ENCODE measurements at regions not wholly inside any gene's neighbourhood (a gene's known extent, or its start where the extent isn't known, plus 50 kb on each side); places are given as distances from the start of the nearest gene placed in this dataset.

- H3K27ac ChIP-seq (ENCODE audit: low read depth in 1 of 2, low read length in 1 of 2), result peak overlapping the region in 1 of 2 donors; percentile 31
These were observed 216.0 kb upstream of the KLF14 start for GRCh38 chr7:130950054-130950453.

DNA sequence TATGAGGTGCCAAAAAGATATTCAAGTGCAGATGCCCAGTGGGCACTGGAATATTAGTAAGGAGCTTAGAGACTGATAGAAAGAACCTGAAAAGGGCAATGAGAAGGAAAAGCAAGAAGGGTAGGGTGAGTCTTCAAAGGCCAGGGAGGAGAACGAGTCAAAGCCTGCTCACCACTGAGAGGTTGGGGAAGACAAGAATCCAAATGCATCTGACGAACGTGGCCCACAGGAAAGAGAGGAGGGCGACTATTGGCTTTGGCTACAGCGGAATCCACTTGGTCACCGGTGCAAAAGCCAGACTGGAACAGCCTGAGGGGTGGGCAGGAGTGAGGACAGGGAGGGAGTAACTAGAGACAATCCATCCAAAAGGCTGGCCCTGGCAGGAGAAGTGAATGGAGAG lies 216.7 kb upstream of the KLF14 start:
- Histone ChIP-seq H3K4me1 (ENCODE audit: control insufficient read depth in 2 of 2, insufficient read depth in 2 of 2, low read length in 2 of 2) (peaks cover 0 to 4% of the 10 kb centered on the region in 2 donors), H3K27ac (ENCODE audit: low read depth in 1 of 2, low read length in 1 of 2) (no peak overlapping the region), H3K4me3 (ENCODE audit: low read length in 2 of 2) (no peak overlapping the region), H3K36me3 (ENCODE audit: control insufficient read depth in 2 of 2, insufficient read depth in 2 of 2, low read length in 1 of 2) (no peaks in the 10 kb centered on the region), H3K27me3 (ENCODE audit: control insufficient read depth in 2 of 2, insufficient read depth in 1 of 2, low read length in 1 of 2) (no peaks in the 10 kb centered on the region), H3K9me3 (ENCODE audit: control insufficient read depth in 2 of 2, insufficient read depth in 1 of 2, low read length in 1 of 2) (no peaks in the 10 kb centered on the region)
- 96% methylated on average over 6 of the region's 6 CpGs for WGBS
- no peak for DNase-seq (ENCODE audit: low read depth in 6 of 9, low spot score in 9 of 9)

More at GRCh38 chr7:130950054-130950453, 216.0 kb upstream of the KLF14 start:
- no peak for DNase-seq (ENCODE audit: low read depth in 6 of 9, low spot score in 9 of 9)
- Histone ChIP-seq H3K4me3 (ENCODE audit: low read length in 2 of 2) (no peak overlapping the region), H3K9me3 (ENCODE audit: control insufficient read depth in 2 of 2, insufficient read depth in 1 of 2, low read length in 1 of 2) (no peaks in the 10 kb centered on the region), H3K4me1 (ENCODE audit: control insufficient read depth in 2 of 2, insufficient read depth in 2 of 2, low read length in 2 of 2) (peaks cover 0 to 7% of the 10 kb centered on the region in 2 donors), H3K36me3 (ENCODE audit: control insufficient read depth in 2 of 2, insufficient read depth in 2 of 2, low read length in 1 of 2) (no peaks in the 10 kb centered on the region), H3K27me3 (ENCODE audit: control insufficient read depth in 2 of 2, insufficient read depth in 1 of 2, low read length in 1 of 2) (no peaks in the 10 kb centered on the region)
- WGBS, result 98% methylated on average over 1 of the region's 1 CpG

DNA sequence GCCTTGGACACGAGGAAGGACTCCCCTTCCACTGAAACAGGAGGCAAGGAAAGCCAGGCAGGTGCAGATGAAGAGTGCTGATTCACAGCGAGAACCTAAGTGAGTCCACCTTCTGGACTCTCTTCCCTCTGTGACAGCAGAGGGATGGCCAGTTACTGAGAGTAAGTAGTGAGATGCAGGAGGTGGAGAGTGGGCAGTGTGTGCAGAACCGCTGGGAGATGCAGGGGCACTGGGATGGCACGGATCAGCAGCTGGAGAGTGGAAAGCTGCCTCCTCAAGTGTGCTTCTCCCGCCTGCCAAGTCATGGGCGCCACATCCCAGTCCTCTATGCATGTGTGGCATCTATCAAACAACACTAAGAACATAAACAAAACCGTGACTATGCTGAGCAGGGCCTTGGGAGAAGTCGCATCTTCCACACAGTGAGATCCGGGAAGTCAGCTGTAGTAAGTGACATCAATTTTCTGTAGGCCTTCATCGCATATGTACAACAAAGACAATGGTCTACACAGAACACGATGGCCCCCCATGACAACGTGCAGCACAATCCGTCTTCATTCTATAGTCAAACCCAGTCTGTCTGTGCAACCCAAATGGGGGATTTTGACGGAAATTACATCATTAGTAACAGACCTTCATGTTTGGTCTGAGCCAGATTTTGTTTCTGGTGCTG lies 217.4 kb upstream of the KLF14 start:
- DNase-seq (ENCODE audit: low read depth in 6 of 9, low spot score in 9 of 9), result no peak
- no peaks in the 10 kb centered on the region for H3K9me3 ChIP-seq (ENCODE audit: control insufficient read depth in 2 of 2, insufficient read depth in 1 of 2, low read length in 1 of 2)
- H3K4me1 ChIP-seq (ENCODE audit: control insufficient read depth in 2 of 2, insufficient read depth in 2 of 2, low read length in 2 of 2), result peaks cover 0 to 4% of the 10 kb centered on the region in 2 donors
- peak overlapping the region; percentile 11 to 58 for H3K27ac ChIP-seq (ENCODE audit: low read depth in 1 of 2, low read length in 1 of 2)
- no peak overlapping the region for H3K4me3 ChIP-seq (ENCODE audit: low read length in 2 of 2)
- no peaks in the 10 kb centered on the region for H3K36me3 ChIP-seq (ENCODE audit: control insufficient read depth in 2 of 2, insufficient read depth in 2 of 2, low read length in 1 of 2)
- 93% methylated on average over 14 of the region's 14 CpGs for WGBS
- no peaks in the 10 kb centered on the region for H3K27me3 ChIP-seq (ENCODE audit: control insufficient read depth in 2 of 2, insufficient read depth in 1 of 2, low read length in 1 of 2)

DNA sequence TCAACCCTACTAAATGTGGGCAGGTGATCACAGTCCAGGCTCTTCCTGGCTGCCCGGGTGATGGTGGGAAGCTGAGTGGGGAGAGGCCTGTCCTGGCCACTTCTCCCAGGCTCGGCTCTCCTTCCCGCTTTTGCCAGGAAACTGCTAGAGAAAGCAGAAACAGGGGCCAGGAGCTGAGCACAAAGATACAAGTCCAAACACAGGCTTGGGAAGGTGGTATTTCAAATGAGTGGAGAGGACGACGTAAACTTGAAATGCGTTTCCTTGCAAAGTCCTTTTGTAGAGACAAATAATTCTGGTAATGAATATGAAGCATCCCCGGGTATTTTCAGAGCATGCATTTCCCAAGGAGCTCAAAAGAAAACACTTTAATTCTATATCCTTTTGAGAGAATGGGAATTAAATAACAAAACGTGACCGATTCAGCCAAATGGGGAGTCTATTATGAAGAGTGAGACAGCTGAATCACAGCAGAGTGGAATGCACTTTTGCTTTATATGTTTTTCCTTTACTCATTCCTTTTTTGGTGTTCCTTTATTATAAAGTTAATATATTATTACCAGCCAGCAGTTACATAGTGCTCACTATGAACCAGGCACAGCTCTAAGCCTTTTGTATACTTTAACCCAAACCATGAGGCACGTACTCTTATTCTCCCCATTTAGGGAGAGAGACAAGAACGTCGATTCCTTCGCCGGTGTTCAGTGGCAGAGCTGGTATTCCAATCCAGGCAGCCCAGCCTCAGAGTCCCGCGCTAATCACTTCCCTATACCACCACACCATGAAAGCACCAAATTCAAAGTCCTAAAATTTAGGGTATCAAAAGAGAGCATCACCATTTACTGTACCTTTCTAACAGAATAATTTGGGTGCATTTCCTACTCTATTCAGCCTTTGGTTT lies 218.2 kb upstream of the KLF14 start:
- 94% methylated on average over 16 of the region's 16 CpGs for WGBS
- Histone ChIP-seq H3K27ac (ENCODE audit: low read depth in 1 of 2, low read length in 1 of 2) (peak overlapping the region; percentile 15 to 58), H3K4me1 (ENCODE audit: control insufficient read depth in 2 of 2, insufficient read depth in 2 of 2, low read length in 2 of 2) (peaks cover 0 to 11% of the 10 kb centered on the region in 2 donors), H3K9me3 (ENCODE audit: control insufficient read depth in 2 of 2, insufficient read depth in 1 of 2, low read length in 1 of 2) (no peaks in the 10 kb centered on the region), H3K4me3 (ENCODE audit: low read length in 2 of 2) (no peak overlapping the region), H3K36me3 (ENCODE audit: control insufficient read depth in 2 of 2, insufficient read depth in 2 of 2, low read length in 1 of 2) (no peaks in the 10 kb centered on the region), H3K27me3 (ENCODE audit: control insufficient read depth in 2 of 2, insufficient read depth in 1 of 2, low read length in 1 of 2) (no peaks in the 10 kb centered on the region)
- DNase-seq (ENCODE audit: low read depth in 6 of 9, low spot score in 9 of 9), result no peak

DNA sequence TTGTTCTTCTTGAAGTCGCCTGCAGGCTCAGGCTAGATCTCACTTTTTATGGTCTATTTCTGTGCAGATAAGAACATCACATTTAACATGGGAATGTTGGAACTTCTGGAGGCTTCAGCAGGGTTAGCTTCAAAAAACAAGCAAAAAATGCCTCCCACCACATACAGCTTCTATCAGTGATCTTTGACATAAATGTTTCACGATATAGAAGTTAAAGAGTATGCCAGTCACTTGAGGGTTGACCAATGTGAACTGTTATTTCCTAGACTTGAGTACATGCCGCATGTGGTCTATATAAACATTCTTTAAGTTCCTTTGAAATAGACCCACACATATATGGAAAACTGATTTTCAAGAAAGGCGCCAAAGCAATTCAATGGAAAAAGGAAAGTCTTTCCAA lies 219.2 kb upstream of the KLF14 start:
- H3K27me3 ChIP-seq (ENCODE audit: control insufficient read depth in 2 of 2, insufficient read depth in 1 of 2, low read length in 1 of 2), result no peaks in the 10 kb centered on the region
- no peaks in the 10 kb centered on the region for H3K36me3 ChIP-seq (ENCODE audit: control insufficient read depth in 2 of 2, insufficient read depth in 2 of 2, low read length in 1 of 2)
- WGBS, result 97% methylated on average over 4 of the region's 4 CpGs
- no peak overlapping the region for H3K4me3 ChIP-seq (ENCODE audit: low read length in 2 of 2)
- H3K9me3 ChIP-seq (ENCODE audit: control insufficient read depth in 2 of 2, insufficient read depth in 1 of 2, low read length in 1 of 2), result no peaks in the 10 kb centered on the region
- H3K4me1 ChIP-seq (ENCODE audit: control insufficient read depth in 2 of 2, insufficient read depth in 2 of 2, low read length in 2 of 2), result peaks cover 0 to 11% of the 10 kb centered on the region in 2 donors
- DNase-seq (ENCODE audit: low read depth in 6 of 9, low spot score in 9 of 9), result no peak
- no peak overlapping the region for H3K27ac ChIP-seq (ENCODE audit: low read depth in 1 of 2, low read length in 1 of 2)

- H3K4me1 ChIP-seq (ENCODE audit: control insufficient read depth in 2 of 2, insufficient read depth in 2 of 2, low read length in 2 of 2), result peaks cover 0 to 11% of the 10 kb centered on the region in 2 donors
- no peaks in the 10 kb centered on the region for H3K36me3 ChIP-seq (ENCODE audit: control insufficient read depth in 2 of 2, insufficient read depth in 2 of 2, low read length in 1 of 2)
- DNase-seq (ENCODE audit: low read depth in 6 of 9, low spot score in 9 of 9), result no peak
- 99% methylated on average over 6 of the region's 6 CpGs for WGBS
- H3K9me3 ChIP-seq (ENCODE audit: control insufficient read depth in 2 of 2, insufficient read depth in 1 of 2, low read length in 1 of 2), result no peaks in the 10 kb centered on the region
- no peaks in the 10 kb centered on the region for H3K27me3 ChIP-seq (ENCODE audit: control insufficient read depth in 2 of 2, insufficient read depth in 1 of 2, low read length in 1 of 2)
- no peak overlapping the region for H3K4me3 ChIP-seq (ENCODE audit: low read length in 2 of 2)
- no peak overlapping the region for H3K27ac ChIP-seq (ENCODE audit: low read depth in 1 of 2, low read length in 1 of 2)
These were observed 221.0 kb upstream of the KLF14 start for GRCh38 chr7:130954918-130955564.

- H3K4me3 ChIP-seq (ENCODE audit: low read length in 2 of 2), result no peak overlapping the region
- no peaks in the 10 kb centered on the region for H3K36me3 ChIP-seq (ENCODE audit: control insufficient read depth in 2 of 2, insufficient read depth in 2 of 2, low read length in 1 of 2)
- peaks cover 0 to 11% of the 10 kb centered on the region in 2 donors for H3K4me1 ChIP-seq (ENCODE audit: control insufficient read depth in 2 of 2, insufficient read depth in 2 of 2, low read length in 2 of 2)
- H3K27me3 ChIP-seq (ENCODE audit: control insufficient read depth in 2 of 2, insufficient read depth in 1 of 2, low read length in 1 of 2), result no peaks in the 10 kb centered on the region
- no peaks in the 10 kb centered on the region for H3K9me3 ChIP-seq (ENCODE audit: control insufficient read depth in 2 of 2, insufficient read depth in 1 of 2, low read length in 1 of 2)
- no peak overlapping the region for H3K27ac ChIP-seq (ENCODE audit: low read depth in 1 of 2, low read length in 1 of 2)
- DNase-seq (ENCODE audit: low read depth in 6 of 9, low spot score in 9 of 9), result no peak
These were observed 221.5 kb upstream of the KLF14 start for GRCh38 chr7:130955565-130955919.

DNA sequence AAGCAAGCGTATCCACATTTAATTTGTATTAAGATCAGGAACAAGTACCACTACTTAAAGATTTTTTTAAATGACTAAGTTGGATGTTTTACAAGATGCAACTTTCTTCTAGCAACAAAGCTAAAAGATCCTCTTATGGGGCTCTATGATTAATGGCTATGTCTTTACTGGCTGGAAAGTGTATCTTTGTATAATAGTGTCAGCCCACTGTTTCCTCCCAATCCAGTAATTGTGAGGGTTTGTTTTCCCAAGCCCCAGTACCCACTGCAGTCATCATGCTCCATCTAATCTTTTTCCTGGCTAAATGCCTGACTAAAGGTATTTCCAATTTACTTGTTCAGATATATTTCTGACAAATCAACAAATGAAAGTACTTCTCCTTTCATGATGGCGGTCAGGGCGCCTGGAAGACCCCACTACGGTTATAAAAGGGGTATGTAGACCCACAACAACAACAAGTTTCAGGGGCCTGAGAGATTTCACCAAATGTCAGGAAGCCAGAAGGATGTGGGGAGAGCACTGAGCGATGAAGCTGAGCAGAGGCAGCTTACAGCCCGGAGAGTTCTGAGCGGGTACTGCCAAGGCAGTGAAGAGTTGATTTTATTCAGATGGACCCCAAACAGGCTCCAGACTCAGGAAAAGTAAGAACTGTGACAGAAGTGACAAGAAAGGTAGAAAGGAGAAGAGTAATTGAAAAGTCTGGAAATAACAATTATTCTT lies 222.6 kb upstream of the KLF14 start:
- H3K4me1 ChIP-seq (ENCODE audit: control insufficient read depth in 2 of 2, insufficient read depth in 2 of 2, low read length in 2 of 2), result peaks cover 0 to 13% of the 10 kb centered on the region in 2 donors
- H3K27ac ChIP-seq (ENCODE audit: low read depth in 1 of 2, low read length in 1 of 2), result peak overlapping the region in 1 of 2 donors; percentile 13
- no peak overlapping the region for H3K4me3 ChIP-seq (ENCODE audit: low read length in 2 of 2)
- DNase-seq (ENCODE audit: low read depth in 6 of 9, low spot score in 9 of 9), result peak in 2 of 9 donors; percentile 20 to 36
- H3K27me3 ChIP-seq (ENCODE audit: control insufficient read depth in 2 of 2, insufficient read depth in 1 of 2, low read length in 1 of 2), result no peaks in the 10 kb centered on the region
- WGBS, result 28% methylated on average over 7 of the region's 7 CpGs
- H3K36me3 ChIP-seq (ENCODE audit: control insufficient read depth in 2 of 2, insufficient read depth in 2 of 2, low read length in 1 of 2), result no peaks in the 10 kb centered on the region
- no peaks in the 10 kb centered on the region for H3K9me3 ChIP-seq (ENCODE audit: control insufficient read depth in 2 of 2, insufficient read depth in 1 of 2, low read length in 1 of 2)
